ENCODE measurements at regions not wholly inside any gene's neighbourhood (a gene's known extent, or its start where the extent isn't known, plus 50 kb on each side); places are given as distances from the start of the nearest gene placed in this dataset.

GRCh38 chr4:153922148-153922547, 133.3 kb upstream of the SFRP2 start:
- TF ChIP-seq CTCF (IDR thresholded peaks at IDR 0.05; ENCODE audit: unreplicated experiment), result no peak
- H3K4me1 Mint-ChIP-seq (ENCODE audit: insufficient read depth, unreplicated experiment), result peaks cover 11% of the 10 kb centered on the region
- no peaks in the 10 kb centered on the region for H3K27me3 Mint-ChIP-seq (ENCODE audit: insufficient read depth, unreplicated experiment)
- no peak overlapping the region for H3K4me3 Mint-ChIP-seq (ENCODE audit: unreplicated experiment)
- BruUV-seq (replicated peaks), result no TSS peak
- ChIA-PET POLR2A (no interaction called here), CTCF (no interaction called here)
- no peak overlapping the region for H3K27ac Mint-ChIP-seq (ENCODE audit: low read depth, unreplicated experiment)
- intact Hi-C loops (cut with micrococcal nuclease), result no loop called here
- H3K9me3 Mint-ChIP-seq (ENCODE audit: unreplicated experiment), result no peaks in the 10 kb centered on the region
- DNase-seq (ENCODE audit: unreplicated experiment), result no peak
- H3K36me3 Mint-ChIP-seq (ENCODE audit: insufficient read depth, unreplicated experiment), result no peaks in the 10 kb centered on the region

DNA sequence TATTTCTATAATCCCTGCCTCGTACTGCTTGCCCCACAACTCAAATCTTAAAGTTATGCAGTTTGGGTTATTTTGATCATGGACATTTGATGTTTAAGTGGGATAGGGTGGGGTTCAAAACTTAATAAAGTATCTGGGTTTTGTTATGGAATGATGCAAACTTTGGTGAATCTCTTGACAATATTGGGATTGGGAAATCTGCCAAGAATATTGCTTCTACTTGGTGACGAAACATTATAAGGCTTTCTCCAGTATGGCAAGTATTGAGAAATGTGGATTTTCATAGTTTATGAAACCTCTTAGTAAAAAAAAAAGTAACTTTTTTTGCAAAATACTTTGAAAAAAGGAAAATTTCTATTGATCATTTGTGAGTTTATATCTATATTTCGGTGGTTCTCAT, 130.8 kb upstream of the SFRP2 start:
- Mint-ChIP-seq H3K27ac (ENCODE audit: low read depth, unreplicated experiment) (no peak overlapping the region), H3K9me3 (ENCODE audit: unreplicated experiment) (no peaks in the 10 kb centered on the region), H3K36me3 (ENCODE audit: insufficient read depth, unreplicated experiment) (no peaks in the 10 kb centered on the region), H3K4me3 (ENCODE audit: unreplicated experiment) (no peak overlapping the region), H3K27me3 (ENCODE audit: insufficient read depth, unreplicated experiment) (no peaks in the 10 kb centered on the region), H3K4me1 (ENCODE audit: insufficient read depth, unreplicated experiment) (peaks cover 11% of the 10 kb centered on the region)
- no TSS peak for BruUV-seq (replicated peaks)
- CTCF ChIA-PET, result no interaction called here
- no peak for TF ChIP-seq CTCF (IDR thresholded peaks at IDR 0.05; ENCODE audit: unreplicated experiment)
- DNase-seq (ENCODE audit: unreplicated experiment), result peak; percentile 59
- intact Hi-C loops (cut with micrococcal nuclease), result no loop called here
- POLR2A ChIA-PET, result no interaction called here

GRCh38 chr4:153916273-153916755, 127.4 kb upstream of the SFRP2 start:
- peaks cover 11% of the 10 kb centered on the region for H3K4me1 Mint-ChIP-seq (ENCODE audit: insufficient read depth, unreplicated experiment)
- TF ChIP-seq CTCF (IDR thresholded peaks at IDR 0.05; ENCODE audit: unreplicated experiment), result no peak
- intact Hi-C loops (cut with micrococcal nuclease), result no loop called here
- no peaks in the 10 kb centered on the region for H3K9me3 Mint-ChIP-seq (ENCODE audit: unreplicated experiment)
- H3K36me3 Mint-ChIP-seq (ENCODE audit: insufficient read depth, unreplicated experiment), result no peaks in the 10 kb centered on the region
- H3K27ac Mint-ChIP-seq (ENCODE audit: low read depth, unreplicated experiment), result no peak overlapping the region
- no peaks in the 10 kb centered on the region for H3K27me3 Mint-ChIP-seq (ENCODE audit: insufficient read depth, unreplicated experiment)
- BruUV-seq (replicated peaks), result no TSS peak
- POLR2A ChIA-PET, result no interaction called here
- no peak for DNase-seq (ENCODE audit: unreplicated experiment)
- CTCF ChIA-PET, result no interaction called here
- H3K4me3 Mint-ChIP-seq (ENCODE audit: unreplicated experiment), result no peak overlapping the region

- ChIA-PET POLR2A (no interaction called here), CTCF (no interaction called here)
- Mint-ChIP-seq H3K4me3 (ENCODE audit: unreplicated experiment) (no peak overlapping the region), H3K9me3 (ENCODE audit: unreplicated experiment) (no peaks in the 10 kb centered on the region), H3K4me1 (ENCODE audit: insufficient read depth, unreplicated experiment) (no peaks in the 10 kb centered on the region), H3K27ac (ENCODE audit: low read depth, unreplicated experiment) (no peak overlapping the region), H3K36me3 (ENCODE audit: insufficient read depth, unreplicated experiment) (no peaks in the 10 kb centered on the region), H3K27me3 (ENCODE audit: insufficient read depth, unreplicated experiment) (no peaks in the 10 kb centered on the region)
- no peak for DNase-seq (ENCODE audit: unreplicated experiment)
- no TSS peak for BruUV-seq (replicated peaks)
- no peak for TF ChIP-seq CTCF (IDR thresholded peaks at IDR 0.05; ENCODE audit: unreplicated experiment)
- intact Hi-C loops (cut with micrococcal nuclease), result no loop called here
Measured at GRCh38 chr4:153912301-153912700, 123.4 kb upstream of the SFRP2 start.
